ENCODE measurements at regions not wholly inside any gene's neighbourhood (a gene's known extent, or its start where the extent isn't known, plus 50 kb on each side); places are given as distances from the start of the nearest gene placed in this dataset.

- Mint-ChIP-seq H3K4me1 (ENCODE audit: low read depth, unreplicated experiment) (peaks cover 1% of the 10 kb centered on the region), H3K9me3 (ENCODE audit: unreplicated experiment) (no peaks in the 10 kb centered on the region), H3K27me3 (ENCODE audit: unreplicated experiment) (no peaks in the 10 kb centered on the region), H3K27ac (ENCODE audit: unreplicated experiment) (no peak overlapping the region), H3K36me3 (ENCODE audit: unreplicated experiment) (no peaks in the 10 kb centered on the region), H3K4me3 (ENCODE audit: unreplicated experiment) (no peak overlapping the region)
- TF ChIP-seq CTCF (IDR thresholded peaks at IDR 0.05; ENCODE audit: partially characterized antibody, unreplicated experiment), result no peak
- DNase-seq, result no peak
Observed at GRCh38 chr7:52481571-52481970, 553.9 kb upstream of the POM121L12 start.

GRCh38 chr7:52479990-52480389, 555.4 kb upstream of the POM121L12 start:
- H3K9me3 Mint-ChIP-seq (ENCODE audit: unreplicated experiment), result no peaks in the 10 kb centered on the region
- no peaks in the 10 kb centered on the region for H3K4me1 Mint-ChIP-seq (ENCODE audit: low read depth, unreplicated experiment)
- H3K4me3 Mint-ChIP-seq (ENCODE audit: unreplicated experiment), result no peak overlapping the region
- DNase-seq, result no peak
- no peak for TF ChIP-seq CTCF (IDR thresholded peaks at IDR 0.05; ENCODE audit: partially characterized antibody, unreplicated experiment)
- H3K27ac Mint-ChIP-seq (ENCODE audit: unreplicated experiment), result no peak overlapping the region
- no peaks in the 10 kb centered on the region for H3K36me3 Mint-ChIP-seq (ENCODE audit: unreplicated experiment)
- H3K27me3 Mint-ChIP-seq (ENCODE audit: unreplicated experiment), result no peaks in the 10 kb centered on the region

- no peak for TF ChIP-seq CTCF (IDR thresholded peaks at IDR 0.05; ENCODE audit: partially characterized antibody, unreplicated experiment)
- H3K27me3 Mint-ChIP-seq (ENCODE audit: unreplicated experiment), result no peaks in the 10 kb centered on the region
- DNase-seq, result no peak
- H3K4me1 Mint-ChIP-seq (ENCODE audit: low read depth, unreplicated experiment), result no peaks in the 10 kb centered on the region
- H3K36me3 Mint-ChIP-seq (ENCODE audit: unreplicated experiment), result no peaks in the 10 kb centered on the region
- H3K27ac Mint-ChIP-seq (ENCODE audit: unreplicated experiment), result no peak overlapping the region
- no peak overlapping the region for H3K4me3 Mint-ChIP-seq (ENCODE audit: unreplicated experiment)
- no peaks in the 10 kb centered on the region for H3K9me3 Mint-ChIP-seq (ENCODE audit: unreplicated experiment)
Observed at GRCh38 chr7:52475001-52475582, 560.3 kb upstream of the POM121L12 start.

- Mint-ChIP-seq H3K4me1 (ENCODE audit: low read depth, unreplicated experiment) (no peaks in the 10 kb centered on the region), H3K9me3 (ENCODE audit: unreplicated experiment) (no peaks in the 10 kb centered on the region), H3K27ac (ENCODE audit: unreplicated experiment) (no peak overlapping the region), H3K4me3 (ENCODE audit: unreplicated experiment) (no peak overlapping the region), H3K36me3 (ENCODE audit: unreplicated experiment) (no peaks in the 10 kb centered on the region), H3K27me3 (ENCODE audit: unreplicated experiment) (no peaks in the 10 kb centered on the region)
- DNase-seq, result no peak
- no peak for TF ChIP-seq CTCF (IDR thresholded peaks at IDR 0.05; ENCODE audit: partially characterized antibody, unreplicated experiment)
Observed at GRCh38 chr7:52473756-52474155, 561.7 kb upstream of the POM121L12 start.

GRCh38 chr7:52472006-52472620, 563.3 kb upstream of the POM121L12 start:
- Mint-ChIP-seq H3K4me3 (ENCODE audit: unreplicated experiment) (no peak overlapping the region), H3K4me1 (ENCODE audit: low read depth, unreplicated experiment) (no peaks in the 10 kb centered on the region), H3K9me3 (ENCODE audit: unreplicated experiment) (no peaks in the 10 kb centered on the region), H3K27me3 (ENCODE audit: unreplicated experiment) (no peaks in the 10 kb centered on the region), H3K27ac (ENCODE audit: unreplicated experiment) (no peak overlapping the region), H3K36me3 (ENCODE audit: unreplicated experiment) (no peaks in the 10 kb centered on the region)
- DNase-seq, result no peak
- no peak for TF ChIP-seq CTCF (IDR thresholded peaks at IDR 0.05; ENCODE audit: partially characterized antibody, unreplicated experiment)
